SK-N-SH (cell line): ENCODE measurements at regions not wholly inside any gene's neighbourhood (a gene's known extent, or its start where the extent isn't known, plus 50 kb on each side); places are given as distances from the start of the nearest gene placed in this dataset.
A peak's percentile ranks its signal among the peaks of the same experiment; 100 is the strongest.
"Not testable (repeated sequence)": the region's sequence is repeated elsewhere in the genome, so short reads cannot be mapped to it uniquely, and the experiment has no call there.

Experiments used
- CTCF ChIA-PET: fragments of 300-600, 350-600 bp; formaldehyde crosslinking; extraction: SDS; loops from one replicate; lab custom pipeline; 2021; lab: Yijun Ruan, JAX
- POLR2A ChIA-PET: fragments of 350-600 bp; sonication (Branson Sonifier 250); formaldehyde crosslinking; extraction: SDS; loops from one replicate; lab custom pipeline; 2020; ENCODE audit warnings: antibody characterized with exemption, inconsistent platforms; lab: Yijun Ruan, JAX
- DNase-seq: peaks from one replicate; pipeline ENCODE4 v3.0.0; 2012
- H2AFZ ChIP-seq: fragments of 200-600 bp; sonication (generic); 2 replicates; pipeline ENCODE4 v1.8.1; 2016; ENCODE audit warnings: antibody characterized with exemption, mild to moderate bottlenecking, low read depth
- H3F3A ChIP-seq: fragments of 200-600 bp; sonication (generic); replicated peaks from 2 replicates; pipeline ENCODE3; 2016; ENCODE audit warnings: antibody characterized with exemption, mild to moderate bottlenecking; ENCODE audit not compliant: insufficient read depth
- H3K27ac ChIP-seq, 2 experiments: fragments of 200-500 bp in 1 of 2; fragments of 200-600 bp in 1 of 2; sonication (Bioruptor generic) in 1 of 2; sonication (generic), shearing (Covaris generic) in 1 of 2; 2 replicates each; pipeline versions ENCODE4 v1.5.1 to v1.6.1; 2014 to 2016; ENCODE audit warnings: low read depth in 2 of 2, inconsistent platforms in 1 of 2, low read length in 1 of 2, mild to moderate bottlenecking in 1 of 2, mixed read lengths in 1 of 2
- H3K27me3 ChIP-seq: fragments of 200-600 bp; sonication (generic), shearing (Covaris generic); 2 replicates; pipeline ENCODE4 v1.6.1; 2016; ENCODE audit warnings: mixed run types; ENCODE audit not compliant: insufficient read depth
- H3K36me3 ChIP-seq, 2 experiments: fragments of 200-500 bp in 1 of 2; fragments of 200-600 bp in 1 of 2; sonication (Bioruptor generic) in 1 of 2; sonication (generic) in 1 of 2; replicated peaks in 1 of 2; 2 replicates each; pipeline versions ENCODE3 to v1.5.1; 2014 to 2016; ENCODE audit warnings: low read length in 1 of 2, mild to moderate bottlenecking in 1 of 2; ENCODE audit not compliant: insufficient read depth in 2 of 2, control insufficient read depth in 1 of 2
- H3K4me1 ChIP-seq, 2 experiments: fragments of 200-500 bp in 1 of 2; fragments of 200-600 bp in 1 of 2; sonication (Bioruptor generic) in 1 of 2; sonication (generic), shearing (Covaris generic) in 1 of 2; 2 replicates each; pipeline versions ENCODE4 v1.5.1 to v1.6.1; 2014 to 2016; ENCODE audit warnings: low read depth in 1 of 2, low read length in 1 of 2, mixed run types in 1 of 2; ENCODE audit not compliant: insufficient read depth in 2 of 2, control insufficient read depth in 1 of 2
- H3K4me2 ChIP-seq: fragments of 200-600 bp; sonication (generic), shearing (Covaris generic); 2 replicates; pipeline ENCODE4 v1.6.1; 2017; ENCODE audit warnings: mixed run types
- H3K4me3 ChIP-seq, 2 experiments: fragments of 200-500 bp in 1 of 2; fragments of 200-600 bp in 1 of 2; sonication (Bioruptor generic) in 1 of 2; sonication (generic), shearing (Covaris generic) in 1 of 2; 2 replicates each; pipeline versions ENCODE4 v1.5.1 to v1.8.1; 2014 to 2016; ENCODE audit warnings: low read depth in 2 of 2, inconsistent platforms in 1 of 2, low read length in 1 of 2, mild to moderate bottlenecking in 1 of 2, mixed read lengths in 1 of 2, moderate library complexity in 1 of 2
- H3K79me2 ChIP-seq: fragments of 200-600 bp; sonication (generic); 2 replicates; pipeline ENCODE4 v1.8.1; 2017; ENCODE audit warnings: mild to moderate bottlenecking; ENCODE audit not compliant: insufficient read depth
- H3K9ac ChIP-seq: fragments of 200-600 bp; sonication (generic); 2 replicates; pipeline ENCODE4 v1.6.1; 2017; ENCODE audit warnings: mixed run types
- H3K9me2 ChIP-seq: fragments of 200-600 bp; sonication (generic); 2 replicates; pipeline ENCODE4 v1.6.1; 2017; ENCODE audit warnings: mixed run types
- H3K9me3 ChIP-seq: fragments of 200-600 bp; sonication (generic); 2 replicates; pipeline ENCODE4 v1.6.1; 2017; ENCODE audit warnings: mixed run types, mild to moderate bottlenecking, moderate library complexity
- H4K20me1 ChIP-seq: fragments of 200-600 bp; sonication (generic); 2 replicates; pipeline ENCODE4 v1.6.1; 2017; ENCODE audit warnings: mild to moderate bottlenecking, mixed run types; ENCODE audit not compliant: insufficient read depth
- CHD2 ChIP-seq: fragments of 150-350 bp; IDR thresholded peaks from 2 replicates; pipeline ENCODE4 v1.6.1; 2018; ENCODE audit warnings: low read length; ENCODE audit not compliant: partially characterized antibody
- ELF1 ChIP-seq: IDR thresholded peaks from 2 replicates; pipeline ENCODE4 v1.4.0; 2012
- FOSL2 ChIP-seq: IDR thresholded peaks from 2 replicates; pipeline ENCODE4 v1.4.0; 2012; ENCODE audit warnings: low read depth, mild to moderate bottlenecking, moderate library complexity, borderline replicate concordance
- GABPA ChIP-seq: IDR thresholded peaks from 2 replicates; pipeline ENCODE4 v1.4.0; 2012; ENCODE audit warnings: low read depth, mild to moderate bottlenecking
- JUND ChIP-seq: IDR thresholded peaks from 2 replicates; pipeline ENCODE4 v1.4.0; 2012
- NRF1 ChIP-seq: IDR thresholded peaks from 2 replicates; pipeline ENCODE4 v1.6.1; 2012; ENCODE audit warnings: low read depth, mild to moderate bottlenecking, low read length
- SIN3A ChIP-seq: IDR thresholded peaks from 2 replicates; pipeline ENCODE4 v1.6.1; 2012; ENCODE audit warnings: low read depth, mild to moderate bottlenecking, low read length, moderate library complexity, borderline replicate concordance
- SMC3 ChIP-seq: IDR thresholded peaks from 2 replicates; pipeline ENCODE4 v1.6.1; 2012; ENCODE audit warnings: low read depth, low read length, improper control_type of control experiment
- YY1 ChIP-seq: IDR thresholded peaks from 2 replicates; pipeline ENCODE4 v1.4.0; 2012; ENCODE audit warnings: low read depth, mild to moderate bottlenecking
- WGBS: methylation state at CpG from one replicate; pipeline ENCODE4 v1.1.6; 2017; ENCODE audit warnings: low lambda C conversion rate; 5-methylcytosine and 5-hydroxymethylcytosine counted together
- TF ChIP-seq, protein P1 (sequence below): fragments of 150-350 bp; IDR thresholded peaks from 2 replicates; pipeline ENCODE4 v1.6.1; 2016; ENCODE audit warnings: mild to moderate bottlenecking, low read depth, low read length
- TF ChIP-seq, protein P2 (sequence below): IDR thresholded peaks from 2 replicates; pipeline ENCODE4 v1.4.0; 2012; ENCODE audit warnings: low read depth
- TF ChIP-seq, protein P3 (sequence below): IDR thresholded peaks from 2 replicates; pipeline ENCODE4 v1.4.0; 2012; ENCODE audit warnings: low read depth, borderline replicate concordance

DNA sequence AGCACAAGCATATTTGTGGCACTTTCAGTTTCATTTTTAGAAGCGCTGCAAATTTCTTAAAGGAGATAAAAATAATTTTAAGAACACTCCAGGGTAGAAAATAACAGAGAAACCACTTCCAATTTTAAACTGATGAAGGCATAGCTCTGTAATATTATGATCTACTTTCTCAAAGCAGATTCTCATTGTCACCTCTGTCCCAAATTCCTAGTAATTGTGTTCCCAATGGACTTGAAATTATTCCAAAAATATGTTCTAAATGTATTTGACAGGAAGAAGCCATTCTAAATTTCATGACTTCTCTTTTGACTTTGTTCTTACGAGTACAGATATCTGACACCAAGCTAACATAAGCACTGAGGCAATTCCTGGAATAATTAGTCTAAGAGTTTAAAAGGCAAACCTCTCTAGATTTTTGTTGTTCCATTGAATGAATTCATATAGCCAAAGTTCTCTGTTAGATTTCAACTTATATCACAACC is 140.2 kb upstream of the CARMIL1 start:
- peak overlapping the region; percentile 42 to 56; a peak in 3 of 4 replicates for H3K4me3 ChIP-seq
- H3K27me3 ChIP-seq, result no peaks in the 10 kb centered on the region
- WGBS, result 14% methylated on average over 2 of the region's 2 CpGs
- POLR2A ChIA-PET, result no interaction called here
- H3K9me2 ChIP-seq, result no peaks in the 10 kb centered on the region
- no peaks in the 10 kb centered on the region for H3K79me2 ChIP-seq
- H3K9ac ChIP-seq, result peak overlapping the region; percentile 70
- peak overlapping the region; percentile 97 for H2AFZ ChIP-seq
- H3K36me3 ChIP-seq, result peaks cover 7 to 12% of the 10 kb centered on the region in 2 experiments
- peaks cover 4% of the 10 kb centered on the region for H3F3A ChIP-seq
- H3K9me3 ChIP-seq, result peaks cover 3% of the 10 kb centered on the region
- no peak for DNase-seq
- H3K27ac ChIP-seq, result peak overlapping the region; percentile 79 to 93
- TF ChIP-seq SIN3A (no peak), FOSL2 (no peak), CHD2 (no peak), JUND (no peak), YY1 (no peak), NRF1 (no peak), GABPA (no peak), SMC3 (no peak), ELF1 (no peak)
- TF ChIP-seq, protein P1, sequence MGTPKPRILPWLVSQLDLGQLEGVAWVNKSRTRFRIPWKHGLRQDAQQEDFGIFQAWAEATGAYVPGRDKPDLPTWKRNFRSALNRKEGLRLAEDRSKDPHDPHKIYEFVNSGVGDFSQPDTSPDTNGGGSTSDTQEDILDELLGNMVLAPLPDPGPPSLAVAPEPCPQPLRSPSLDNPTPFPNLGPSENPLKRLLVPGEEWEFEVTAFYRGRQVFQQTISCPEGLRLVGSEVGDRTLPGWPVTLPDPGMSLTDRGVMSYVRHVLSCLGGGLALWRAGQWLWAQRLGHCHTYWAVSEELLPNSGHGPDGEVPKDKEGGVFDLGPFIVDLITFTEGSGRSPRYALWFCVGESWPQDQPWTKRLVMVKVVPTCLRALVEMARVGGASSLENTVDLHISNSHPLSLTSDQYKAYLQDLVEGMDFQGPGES, result no peak
- TF ChIP-seq, protein P2, sequence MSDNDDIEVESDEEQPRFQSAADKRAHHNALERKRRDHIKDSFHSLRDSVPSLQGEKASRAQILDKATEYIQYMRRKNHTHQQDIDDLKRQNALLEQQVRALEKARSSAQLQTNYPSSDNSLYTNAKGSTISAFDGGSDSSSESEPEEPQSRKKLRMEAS, result no peak
- TF ChIP-seq, protein P3, sequence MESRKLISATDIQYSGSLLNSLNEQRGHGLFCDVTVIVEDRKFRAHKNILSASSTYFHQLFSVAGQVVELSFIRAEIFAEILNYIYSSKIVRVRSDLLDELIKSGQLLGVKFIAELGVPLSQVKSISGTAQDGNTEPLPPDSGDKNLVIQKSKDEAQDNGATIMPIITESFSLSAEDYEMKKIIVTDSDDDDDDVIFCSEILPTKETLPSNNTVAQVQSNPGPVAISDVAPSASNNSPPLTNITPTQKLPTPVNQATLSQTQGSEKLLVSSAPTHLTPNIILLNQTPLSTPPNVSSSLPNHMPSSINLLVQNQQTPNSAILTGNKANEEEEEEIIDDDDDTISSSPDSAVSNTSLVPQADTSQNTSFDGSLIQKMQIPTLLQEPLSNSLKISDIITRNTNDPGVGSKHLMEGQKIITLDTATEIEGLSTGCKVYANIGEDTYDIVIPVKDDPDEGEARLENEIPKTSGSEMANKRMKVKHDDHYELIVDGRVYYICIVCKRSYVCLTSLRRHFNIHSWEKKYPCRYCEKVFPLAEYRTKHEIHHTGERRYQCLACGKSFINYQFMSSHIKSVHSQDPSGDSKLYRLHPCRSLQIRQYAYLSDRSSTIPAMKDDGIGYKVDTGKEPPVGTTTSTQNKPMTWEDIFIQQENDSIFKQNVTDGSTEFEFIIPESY, result no peak
- peaks cover 0 to 15% of the 10 kb centered on the region in 2 experiments; a peak in 2 of 4 replicates for H3K4me1 ChIP-seq
- H4K20me1 ChIP-seq, result no peaks in the 10 kb centered on the region
- CTCF ChIA-PET, result no interaction called here
- H3K4me2 ChIP-seq, result peak overlapping the region; percentile 77

DNA sequence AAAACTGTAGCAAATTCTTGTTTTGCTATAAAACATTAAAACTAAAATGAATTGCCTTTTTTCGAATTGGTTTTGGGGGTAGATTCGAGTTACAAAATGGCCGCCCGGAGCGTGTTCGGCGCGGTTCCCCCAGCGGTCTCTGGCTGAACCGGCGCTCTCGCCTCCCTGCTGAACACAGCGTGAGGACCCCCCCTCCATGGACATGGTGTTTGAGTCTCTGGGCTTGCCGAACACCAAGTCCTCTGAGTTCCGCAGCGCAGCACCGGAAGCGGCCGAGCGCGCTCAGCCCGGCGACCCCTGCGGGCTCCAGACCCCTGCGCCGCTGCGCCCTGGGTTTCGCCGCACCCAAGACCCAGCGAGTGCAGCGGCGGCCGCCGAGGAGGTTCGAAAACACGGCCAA is 139.6 kb upstream of the CARMIL1 start:
- peak overlapping the region; percentile 77; the same call in 1 of the 2 replicates for H3K4me2 ChIP-seq
- H3K4me3 ChIP-seq, result 0 out of 4 replicates have a peak overlapping the region, but pooled peaks of 1 of the 2 experiments have one; percentile 56
- CTCF ChIA-PET, H3K9me2 ChIP-seq, DNase-seq, H3K9ac ChIP-seq, H3K9me3 ChIP-seq, H3K79me2 ChIP-seq, POLR2A ChIA-PET, H3F3A ChIP-seq, H3K27me3 ChIP-seq, H4K20me1 ChIP-seq, H3K36me3 ChIP-seq: not testable (repeated sequence)
- H3K4me1 ChIP-seq, result peaks cover 0 to 15% of the 10 kb centered on the region in 2 experiments; a peak in 2 of 4 replicates
- peak overlapping the region; percentile 97; the same call in 1 of the 2 replicates for H2AFZ ChIP-seq
- WGBS, result 98% methylated on average over 35 of the region's 36 CpGs
- peak overlapping the region in 1 of 2 experiments; percentile 93; a peak in 2 of 4 replicates for H3K27ac ChIP-seq
